PC-3 (cell line): ENCODE measurements at regions not wholly inside any gene's neighbourhood (a gene's known extent, or its start where the extent isn't known, plus 50 kb on each side); places are given as distances from the start of the nearest gene placed in this dataset.

Experiments used
- CTCF ChIP-seq: fragments of 300-600 bp; sonication (generic); conservative IDR thresholded peaks from 2 replicates; pipeline ENCODE4 v1.5.1; 2017; ENCODE audit warnings: antibody characterized with exemption, low read depth, mild to moderate bottlenecking, low read length
- EZH2 ChIP-seq: fragments of 300-600 bp; sonication (generic); IDR thresholded peaks from one replicate; pipeline ENCODE4 v1.6.1; 2017; ENCODE audit warnings: antibody characterized with exemption, mild to moderate bottlenecking, low read length; ENCODE audit not compliant: unreplicated experiment

- TF ChIP-seq CTCF (no peak), EZH2 (no peak)
Measured at GRCh38 chr5:171714261-171714660, 71.4 kb upstream of the SMIM23 start.
